H9 (cell line): ENCODE measurements at regions not wholly inside any gene's neighbourhood (a gene's known extent, or its start where the extent isn't known, plus 50 kb on each side); places are given as distances from the start of the nearest gene placed in this dataset.

Source experiments
- DNase-seq: peaks from one replicate; pipeline ENCODE4 v3.0.0-alpha.2; 2017
- H2AFZ ChIP-seq: one replicate; pipeline ENCODE4 v1.6.1; 2013; ENCODE audit warnings: mild to moderate bottlenecking, low read length, control low read depth, moderate library complexity
- H2AK5ac ChIP-seq: 2 replicates; pipeline ENCODE4 v1.6.1; 2013; ENCODE audit warnings: low read length, control low read depth, mixed read lengths; ENCODE audit not compliant: insufficient read length
- H2BK120ac ChIP-seq: one replicate; pipeline ENCODE4 v1.6.1; 2013; ENCODE audit warnings: low read depth, mild to moderate bottlenecking, low read length, control low read depth, inconsistent platforms; ENCODE audit not compliant: poor library complexity, severe bottlenecking
- H2BK12ac ChIP-seq: 2 replicates; pipeline ENCODE4 v1.6.1; 2013; ENCODE audit warnings: low read length, control low read depth, mixed read lengths, low read depth; ENCODE audit not compliant: insufficient read length
- H2BK15ac ChIP-seq: 2 replicates; pipeline ENCODE4 v1.6.1; 2013; ENCODE audit warnings: low read depth, low read length, control low read depth
- H2BK20ac ChIP-seq: one replicate; pipeline ENCODE4 v1.6.1; 2013; ENCODE audit warnings: low read depth, mild to moderate bottlenecking, low read length, control low read depth, inconsistent platforms; ENCODE audit not compliant: poor library complexity, severe bottlenecking
- H2BK5ac ChIP-seq: 2 replicates; pipeline ENCODE4 v1.6.1; 2013; ENCODE audit warnings: low read length, control low read depth, mixed read lengths; ENCODE audit not compliant: insufficient read length
- H3K14ac ChIP-seq: 2 replicates; pipeline ENCODE4 v1.6.1; 2013; ENCODE audit warnings: low read length, control low read depth; ENCODE audit not compliant: insufficient read depth
- H3K18ac ChIP-seq: 2 replicates; pipeline ENCODE4 v1.6.1; 2013; ENCODE audit warnings: low read depth, mild to moderate bottlenecking, mixed read lengths, low read length, control low read depth; ENCODE audit not compliant: insufficient read length
- H3K23ac ChIP-seq: 2 replicates; pipeline ENCODE4 v1.6.1; 2013; ENCODE audit warnings: low read length, control low read depth, mixed read lengths, low read depth; ENCODE audit not compliant: insufficient read length
- H3K23me2 ChIP-seq: 2 replicates; pipeline ENCODE4 v1.6.1; 2013; ENCODE audit warnings: low read depth, mild to moderate bottlenecking, mixed read lengths, low read length, control low read depth; ENCODE audit not compliant: insufficient read length, poor library complexity, severe bottlenecking
- H3K27ac ChIP-seq: 2 replicates; pipeline ENCODE4 v1.5.1; 2013; ENCODE audit warnings: low read length, control low read depth, mixed read lengths, low read depth; ENCODE audit not compliant: insufficient read length
- H3K27me3 ChIP-seq: 2 replicates; pipeline ENCODE4 v1.6.1; 2013; ENCODE audit warnings: low read length, control low read depth, inconsistent platforms; ENCODE audit not compliant: insufficient read depth
- H3K4ac ChIP-seq: 2 replicates; pipeline ENCODE4 v1.6.1; 2013; ENCODE audit warnings: low read depth, mild to moderate bottlenecking, control low read depth, inconsistent platforms, low read length, moderate library complexity
- H3K4me1 ChIP-seq: 2 replicates; pipeline ENCODE4 v1.6.1; 2013; ENCODE audit warnings: low read length, control low read depth, inconsistent platforms; ENCODE audit not compliant: insufficient read depth
- H3K4me2 ChIP-seq: 2 replicates; pipeline ENCODE4 v1.6.1; 2013; ENCODE audit warnings: low read length, control low read depth, mixed read lengths; ENCODE audit not compliant: insufficient read length, insufficient read depth
- H3K56ac ChIP-seq: 2 replicates; pipeline ENCODE4 v1.6.1; 2013; ENCODE audit warnings: low read depth, mild to moderate bottlenecking, mixed read lengths, low read length, control low read depth; ENCODE audit not compliant: insufficient read length
- H3K79me1 ChIP-seq: 2 replicates; pipeline ENCODE4 v1.6.1; 2013; ENCODE audit warnings: low read depth, mild to moderate bottlenecking, moderate library complexity, low read length, control low read depth, inconsistent platforms; ENCODE audit not compliant: insufficient read depth, poor library complexity, severe bottlenecking
- H3K79me2 ChIP-seq: 2 replicates; pipeline ENCODE4 v1.6.1; 2013; ENCODE audit warnings: low read length, control low read depth, inconsistent platforms; ENCODE audit not compliant: insufficient read depth
- H3K9ac ChIP-seq: 2 replicates; pipeline ENCODE4 v1.6.1; 2013; ENCODE audit warnings: low read length, control low read depth, mixed read lengths; ENCODE audit not compliant: insufficient read length; ENCODE audit errors: extremely low read depth
- H3K9me3 ChIP-seq: one replicate; pipeline ENCODE4 v1.6.1; 2013; ENCODE audit warnings: low read depth, low read length, inconsistent platforms; ENCODE audit not compliant: control insufficient read depth
- H3T11ph ChIP-seq: one replicate; pipeline ENCODE4 v1.6.1; 2013; ENCODE audit warnings: mild to moderate bottlenecking, low read length, control low read depth, inconsistent platforms
- H4K20me1 ChIP-seq: one replicate; pipeline ENCODE4 v1.6.1; 2013; ENCODE audit not compliant: control insufficient read depth, insufficient read length, insufficient read depth
- H4K5ac ChIP-seq: 2 replicates; pipeline ENCODE4 v1.6.1; 2013; ENCODE audit warnings: low read depth, mild to moderate bottlenecking, mixed read lengths, low read length, control low read depth; ENCODE audit not compliant: insufficient read length
- H4K8ac ChIP-seq: replicated peaks from 2 replicates; pipeline ENCODE4 v1.6.1; 2013; ENCODE audit warnings: low read length, control low read depth, mixed read lengths, low read depth; ENCODE audit not compliant: insufficient read length
- H4K91ac ChIP-seq: 2 replicates; pipeline ENCODE4 v1.6.1; 2013; ENCODE audit warnings: low read depth, mild to moderate bottlenecking, moderate library complexity, mixed read lengths, low read length, control low read depth; ENCODE audit not compliant: insufficient read length
- H3K27ac Mint-ChIP-seq, 3 experiments: 2 replicates in 2 of 3; 3 replicates in 1 of 3; pipeline ENCODE4 v1.8.0; 2020 to 2021; ENCODE audit warnings: mixed read lengths in 3 of 3, mild to moderate bottlenecking in 1 of 3, moderate library complexity in 1 of 3
- H3K27me3 Mint-ChIP-seq: 2 replicates; pipeline ENCODE4 v1.8.0; 2021; ENCODE audit warnings: low read depth, mild to moderate bottlenecking, moderate library complexity, mixed read lengths
- H3K36me3 Mint-ChIP-seq, 3 experiments: 2 replicates in 2 of 3; 3 replicates in 1 of 3; pipeline ENCODE4 v1.8.0; 2020 to 2021; ENCODE audit warnings: low read depth in 3 of 3, mixed read lengths in 3 of 3; ENCODE audit not compliant: insufficient read depth in 1 of 3
- H3K4me1 Mint-ChIP-seq, 2 experiments: 2 replicates each; pipeline ENCODE4 v1.8.0; 2020; ENCODE audit warnings: mixed read lengths in 2 of 2
- H3K4me3 Mint-ChIP-seq, 2 experiments: 2 replicates in 1 of 2; 3 replicates in 1 of 2; pipeline ENCODE4 v1.8.0; 2020 to 2021; ENCODE audit warnings: mild to moderate bottlenecking in 2 of 2, mixed read lengths in 2 of 2, moderate library complexity in 1 of 2
- H3K9me3 Mint-ChIP-seq, 2 experiments: 2 replicates in 1 of 2; 3 replicates in 1 of 2; pipeline ENCODE4 v1.8.0; 2020; ENCODE audit warnings: mild to moderate bottlenecking in 2 of 2, mixed read lengths in 2 of 2, moderate library complexity in 1 of 2
- CTCF ChIP-seq: fragments of 200-600 bp; sonication (generic); conservative IDR thresholded peaks from 3 replicates; pipeline ENCODE4 v1.8.0; 2021; ENCODE audit warnings: antibody characterized with exemption, mild to moderate bottlenecking
- WGBS: extraction: QIAGEN DNeasy Blood & Tissue Kit; methylation state at CpG from one replicate; pipeline ENCODE4 v1.1.7; 2013; ENCODE audit warnings: missing lambda C conversion rate, low lambda C conversion rate, mixed read lengths; ENCODE audit not compliant: insufficient read length; ENCODE audit errors: extremely low coverage; 5-methylcytosine and 5-hydroxymethylcytosine counted together

- Histone ChIP-seq H2AK5ac (no peak overlapping the region), H2BK120ac (no peak overlapping the region), H3K27ac (no peak overlapping the region), H4K91ac (no peak overlapping the region), H2BK12ac (no peak overlapping the region), H2AFZ (no peak overlapping the region), H3K9me3 (peaks cover 8% of the 10 kb centered on the region), H3K9ac (no peak overlapping the region), H4K5ac (no peak overlapping the region), H3K79me1 (no peaks in the 10 kb centered on the region), H3T11ph (no peak overlapping the region), H3K4me2 (no peak overlapping the region), H3K4ac (no peak overlapping the region), H4K8ac (no peak overlapping the region), H3K56ac (no peak overlapping the region), H3K27me3 (no peaks in the 10 kb centered on the region), H3K14ac (no peak overlapping the region), H2BK15ac (no peak overlapping the region), H3K23ac (no peak overlapping the region), H4K20me1 (no peaks in the 10 kb centered on the region), H2BK20ac (no peak overlapping the region), H3K18ac (no peak overlapping the region), H3K4me1 (no peaks in the 10 kb centered on the region), H3K23me2 (no peaks in the 10 kb centered on the region), H3K79me2 (no peaks in the 10 kb centered on the region), H2BK5ac (no peak overlapping the region)
- Mint-ChIP-seq H3K4me3 (no peak overlapping the region), H3K9me3 (peaks cover 18 to 19% of the 10 kb centered on the region in 2 experiments), H3K4me1 (no peaks in the 10 kb centered on the region), H3K27ac (no peak overlapping the region), H3K27me3 (no peaks in the 10 kb centered on the region), H3K36me3 (peaks cover 11 to 19% (median 13%) of the 10 kb centered on the region in 3 experiments; a peak in 6 of 7 replicates)
- TF ChIP-seq CTCF = no peak
- no CpG with 5 or more reads among the region's 3 CpGs for WGBS
- no peak for DNase-seq
Observed at GRCh38 chr11:128315933-128316332, 271.4 kb downstream of the ETS1 start.
